H1 (cell line): ENCODE measurements at regions not wholly inside any gene's neighbourhood (a gene's known extent, or its start where the extent isn't known, plus 50 kb on each side); places are given as distances from the start of the nearest gene placed in this dataset.

Experiments used
- CTCF ChIA-PET: fragments of 300-600 bp; sonication (Branson Sonifier 250); formaldehyde crosslinking; loops from one replicate; lab custom pipeline; 2021; ENCODE audit not compliant: partially characterized antibody; lab: Charles Lee
- POLR2A ChIA-PET: fragments of 300-600 bp; sonication (Branson Sonifier 250); formaldehyde crosslinking; loops from one replicate; lab custom pipeline; 2021; ENCODE audit warnings: inconsistent platforms; ENCODE audit not compliant: partially characterized antibody; lab: Charles Lee
- DNase-seq, 2 experiments: peaks; one replicate each; pipeline versions ENCODE4 v3.0.0 to v3.0.0-alpha.2; 2010 to 2022; ENCODE audit warnings: low spot score in 2 of 2, low read depth in 1 of 2, mixed read lengths in 1 of 2
- FAIRE-seq: peaks from 2 replicates; lab custom pipeline; 2011; peaks lifted over from hg19 to GRCh38; lab: Jason Lieb, UNC
- H2AFZ ChIP-seq: 2 replicates; pipeline ENCODE4 v1.8.1; 2012; ENCODE audit warnings: low read length, inconsistent platforms
- H2AK5ac ChIP-seq: 2 replicates; pipeline ENCODE4 v1.6.1; 2013; ENCODE audit warnings: low read depth, low read length
- H2BK120ac ChIP-seq: replicated peaks from 2 replicates; pipeline ENCODE3; 2013; ENCODE audit warnings: low read depth, low read length, inconsistent platforms
- H2BK12ac ChIP-seq: 2 replicates; pipeline ENCODE4 v1.6.1; 2013; ENCODE audit warnings: low read depth, low read length
- H2BK15ac ChIP-seq: 2 replicates; pipeline ENCODE4 v1.6.1; 2013; ENCODE audit warnings: low read length
- H2BK20ac ChIP-seq: 2 replicates; pipeline ENCODE4 v1.6.1; 2013; ENCODE audit warnings: low read length
- H2BK5ac ChIP-seq: 2 replicates; pipeline ENCODE4 v1.6.1; 2013; ENCODE audit warnings: low read depth, low read length
- H3K14ac ChIP-seq: 2 replicates; pipeline ENCODE4 v1.6.1; 2013; ENCODE audit warnings: inconsistent platforms; ENCODE audit not compliant: insufficient read length
- H3K18ac ChIP-seq: 2 replicates; pipeline ENCODE4 v1.6.1; 2013; ENCODE audit warnings: low read length; ENCODE audit errors: extremely low read depth
- H3K23ac ChIP-seq: 2 replicates; pipeline ENCODE4 v1.6.1; 2013; ENCODE audit warnings: inconsistent platforms; ENCODE audit not compliant: insufficient read length
- H3K23me2 ChIP-seq: 2 replicates; pipeline ENCODE4 v1.6.1; 2013; ENCODE audit warnings: low read depth, low read length
- H3K27ac ChIP-seq: 2 replicates; pipeline ENCODE4 v1.6.1; 2011; ENCODE audit warnings: low read depth, low read length, inconsistent platforms
- H3K27me3 ChIP-seq, 4 experiments: replicated peaks in 1 of 4; 1 replicate in 1 of 4; 2 replicates in 3 of 4; pipeline versions ENCODE4 v1.6.1 to v1.8.1; 2011 to 2013; ENCODE audit warnings: low read length in 3 of 4, mild to moderate bottlenecking in 3 of 4, inconsistent platforms in 2 of 4, mixed read lengths in 2 of 4, moderate library complexity in 1 of 4; ENCODE audit not compliant: control insufficient read depth in 3 of 4, insufficient read depth in 3 of 4; ENCODE audit errors: extremely low read depth in 1 of 4
- H3K36me3 ChIP-seq, 4 experiments: 2 replicates each; pipeline versions ENCODE4 v1.6.1 to v1.8.1; 2011 to 2013; ENCODE audit warnings: mild to moderate bottlenecking in 4 of 4, low read length in 3 of 4, moderate library complexity in 2 of 4, control low read depth in 1 of 4, inconsistent platforms in 1 of 4; ENCODE audit not compliant: insufficient read depth in 4 of 4, control insufficient read depth in 2 of 4
- H3K4ac ChIP-seq: replicated peaks from 2 replicates; pipeline ENCODE3; 2013; ENCODE audit warnings: low read length, low read depth, mixed read lengths, inconsistent platforms; ENCODE audit not compliant: insufficient read length
- H3K4me1 ChIP-seq, 4 experiments: replicated peaks in 1 of 4; 1 replicate in 1 of 4; 2 replicates in 3 of 4; pipeline versions ENCODE4 v1.6.1 to v1.8.1; 2011 to 2013; ENCODE audit warnings: low read length in 3 of 4, inconsistent platforms in 2 of 4, mixed read lengths in 1 of 4; ENCODE audit not compliant: insufficient read depth in 4 of 4, control insufficient read depth in 3 of 4
- H3K4me2 ChIP-seq, 2 experiments: 2 replicates each; pipeline versions ENCODE4 v1.6.1 to v1.8.1; 2011 to 2013; ENCODE audit warnings: low read depth in 2 of 2, low read length in 2 of 2, control low read depth in 1 of 2, inconsistent platforms in 1 of 2, mild to moderate bottlenecking in 1 of 2; ENCODE audit not compliant: insufficient read depth in 1 of 2
- H3K4me3 ChIP-seq, 4 experiments: fragments of 200-600, 300-600 bp in 1 of 4; sonication (generic), shearing (Covaris generic), sonication (Bioruptor Twin) in 1 of 4; 2 replicates each; pipeline versions ENCODE4 v1.5.1 to v1.8.1; 2011 to 2016; ENCODE audit warnings: low read length in 4 of 4, low read depth in 3 of 4, control low read depth in 2 of 4, inconsistent platforms in 2 of 4, mild to moderate bottlenecking in 2 of 4, mixed read lengths in 1 of 4, moderate library complexity in 1 of 4; ENCODE audit not compliant: insufficient read depth in 2 of 4; ENCODE audit errors: extremely low read depth in 1 of 4
- H3K56ac ChIP-seq: replicated peaks from 2 replicates; pipeline ENCODE3; 2013; ENCODE audit warnings: low read depth, mild to moderate bottlenecking, mixed read lengths, low read length, inconsistent platforms; ENCODE audit not compliant: insufficient read length
- H3K79me1 ChIP-seq: 2 replicates; pipeline ENCODE4 v1.6.1; 2013; ENCODE audit warnings: low read depth, low read length, control low read depth
- H3K79me2 ChIP-seq, 2 experiments: 2 replicates each; pipeline versions ENCODE4 v1.6.1 to v1.8.1; 2012 to 2013; ENCODE audit warnings: low read length in 2 of 2, mild to moderate bottlenecking in 2 of 2, inconsistent platforms in 1 of 2; ENCODE audit not compliant: insufficient read depth in 2 of 2, control insufficient read depth in 1 of 2
- H3K9ac ChIP-seq, 4 experiments: replicated peaks in 1 of 4; 1 replicate in 1 of 4; 2 replicates in 3 of 4; pipeline versions ENCODE4 v1.6.1 to v1.8.1; 2011 to 2013; ENCODE audit warnings: low read depth in 3 of 4, low read length in 3 of 4, control low read depth in 2 of 4, mild to moderate bottlenecking in 2 of 4, moderate library complexity in 2 of 4, inconsistent platforms in 1 of 4; ENCODE audit errors: extremely low read depth in 1 of 4
- H3K9me3 ChIP-seq, 2 experiments: 2 replicates each; pipeline versions ENCODE4 v1.6.1 to v1.8.1; 2012 to 2013; ENCODE audit warnings: mild to moderate bottlenecking in 2 of 2, moderate library complexity in 2 of 2, control low read depth in 1 of 2, inconsistent platforms in 1 of 2, low read depth in 1 of 2, low read length in 1 of 2, mixed read lengths in 1 of 2; ENCODE audit not compliant: insufficient read depth in 2 of 2
- H4K20me1 ChIP-seq, 2 experiments: replicated peaks in 1 of 2; 2 replicates each; pipeline versions ENCODE3 to v1.8.1; 2011 to 2013; ENCODE audit warnings: inconsistent platforms in 2 of 2, low read length in 2 of 2, mild to moderate bottlenecking in 1 of 2; ENCODE audit not compliant: insufficient read depth in 2 of 2, control insufficient read depth in 1 of 2
- H4K5ac ChIP-seq: 2 replicates; pipeline ENCODE4 v1.6.1; 2013; ENCODE audit warnings: low read length, low read depth, mixed read lengths, inconsistent platforms; ENCODE audit not compliant: insufficient read length
- H4K8ac ChIP-seq: 2 replicates; pipeline ENCODE4 v1.8.0; 2013; ENCODE audit warnings: mild to moderate bottlenecking, moderate library complexity, low read length, inconsistent platforms; ENCODE audit not compliant: insufficient read depth; ENCODE audit errors: extremely low read depth
- H4K91ac ChIP-seq: replicated peaks from 2 replicates; pipeline ENCODE3; 2013; ENCODE audit warnings: low read length, mixed read lengths, inconsistent platforms; ENCODE audit not compliant: insufficient read length
- BACH1 ChIP-seq: IDR thresholded peaks from 2 replicates; pipeline ENCODE4 v1.6.1; 2012; ENCODE audit warnings: low read length, improper control_type of control experiment
- BRCA1 ChIP-seq: IDR thresholded peaks from 2 replicates; pipeline ENCODE4 v1.6.1; 2012; ENCODE audit warnings: low read depth, low read length, improper control_type of control experiment
- CHD2 ChIP-seq: IDR thresholded peaks from 2 replicates; pipeline ENCODE4 v1.6.1; 2012; ENCODE audit warnings: low read length, improper control_type of control experiment
- EGR1 ChIP-seq: IDR thresholded peaks from 2 replicates; pipeline ENCODE4 v1.6.1; 2011; ENCODE audit warnings: low read depth, low read length, borderline replicate concordance
- EP300 ChIP-seq, 2 experiments: IDR thresholded peaks; 1 replicate in 1 of 2; 2 replicates in 1 of 2; pipeline ENCODE4 v1.6.1; 2011 to 2012; ENCODE audit warnings: low read depth in 2 of 2, low read length in 2 of 2, mild to moderate bottlenecking in 2 of 2, borderline replicate concordance in 1 of 2, inconsistent platforms in 1 of 2, moderate library complexity in 1 of 2
- WGBS, 2 experiments: shearing (Covaris generic) in 1 of 2; methylation state at CpG; one replicate each; pipeline versions ENCODE4 v1.1.6 to v1.1.7; 2013 to 2015; ENCODE audit warnings: low lambda C conversion rate in 2 of 2, mixed read lengths in 2 of 2, inconsistent platforms in 1 of 2, low coverage in 1 of 2, missing lambda C conversion rate in 1 of 2; ENCODE audit not compliant: insufficient replicate concordance in 2 of 2, insufficient coverage in 1 of 2, insufficient read length in 1 of 2; ENCODE audit errors: extremely low coverage in 1 of 2, missing lambda C conversion rate in 1 of 2; 5-methylcytosine and 5-hydroxymethylcytosine counted together

GRCh38 chr5:20077186-20077585, 89.2 kb upstream of the CDH18 start:
- Histone ChIP-seq H3K9me3 (no peaks in the 10 kb centered on the region), H4K91ac (no peak overlapping the region), H4K8ac (no peak overlapping the region), H4K5ac (no peak overlapping the region), H3K79me1 (no peaks in the 10 kb centered on the region), H4K20me1 (no peaks in the 10 kb centered on the region), H2BK120ac (no peak overlapping the region), H3K27ac (no peak overlapping the region), H3K23ac (no peak overlapping the region), H2BK5ac (no peak overlapping the region), H3K14ac (no peak overlapping the region), H3K9ac (no peak overlapping the region), H3K36me3 (no peaks in the 10 kb centered on the region), H3K18ac (no peak overlapping the region), H3K4me1 (no peaks in the 10 kb centered on the region), H3K23me2 (no peaks in the 10 kb centered on the region), H2BK12ac (no peak overlapping the region), H3K4me2 (no peak overlapping the region), H2BK20ac (no peak overlapping the region), H2AK5ac (no peak overlapping the region), H3K27me3 (no peaks in the 10 kb centered on the region), H3K56ac (no peak overlapping the region), H2BK15ac (no peak overlapping the region), H3K4me3 (no peak overlapping the region), H3K4ac (no peak overlapping the region), H3K79me2 (no peaks in the 10 kb centered on the region), H2AFZ (no peak overlapping the region; the same call in 1 of the 2 replicates)
- ChIA-PET POLR2A (no interaction called here), CTCF (no interaction called here)
- DNase-seq: no peak
- FAIRE-seq: no peak
- TF ChIP-seq BACH1 (no peak), CHD2 (no peak), EP300 (IDR thresholded peaks at IDR 0.05; ENCODE audit: borderline replicate concordance in 1 of 2, low read depth in 2 of 2, low read length in 2 of 2) (no peak), EGR1 (no peak), BRCA1 (no peak)
- WGBS, 2 experiments: 100% methylated on average over 2 of the region's 2 CpGs; no CpG with 5 or more reads in 1 of the 2 experiments
